ENCODE measurements at regions not wholly inside any gene's neighbourhood (a gene's known extent, or its start where the extent isn't known, plus 50 kb on each side); places are given as distances from the start of the nearest gene placed in this dataset.

- Histone ChIP-seq H3K4me1 (ENCODE audit: insufficient read depth, low read length, poor library complexity, severe bottlenecking) (no peaks in the 10 kb centered on the region), H2AFZ (ENCODE audit: low read length) (no peak overlapping the region), H3K9me3 (ENCODE audit: low read length) (no peaks in the 10 kb centered on the region), H3K36me3 (ENCODE audit: insufficient read depth, low read length) (no peaks in the 10 kb centered on the region), H4K20me1 (ENCODE audit: insufficient read depth, low read length) (no peaks in the 10 kb centered on the region), H3K79me2 (ENCODE audit: insufficient read depth, low read depth, low read length) (no peaks in the 10 kb centered on the region), H3K27ac (ENCODE audit: low read depth, low read length, poor library complexity, severe bottlenecking) (no peak overlapping the region), H3K9me2 (ENCODE audit: insufficient read depth, low read length) (no peaks in the 10 kb centered on the region), H3K4me2 (ENCODE audit: low read length) (no peak overlapping the region), H3K4me3 (ENCODE audit: low read depth, low read length, poor library complexity, severe bottlenecking) (no peak overlapping the region)
- POLR2A ChIA-PET, result no interaction called here
- TF ChIP-seq CTCF (conservative IDR thresholded peaks at IDR 0.05; ENCODE audit: low read length), result no peak
- TF ChIP-seq EZH2phosphoT487 (IDR thresholded peaks at IDR 0.05; ENCODE audit: borderline replicate concordance, low read depth, low read length), result no peak
- BruUV-seq (replicated peaks), result no TSS peak
- no peak for DNase-seq (ENCODE audit: low spot score)
- CTCF ChIA-PET (ENCODE audit: unreplicated experiment), result no interaction called here
- intact Hi-C loops (cut with micrococcal nuclease; ENCODE audit: unreplicated experiment), result no loop called here
These were observed 2497.3 kb downstream of the ARAP2 start for GRCh38 chr4:33746979-33747378.

GRCh38 chr4:33751050-33751449, 2493.3 kb downstream of the ARAP2 start:
- intact Hi-C loops (cut with micrococcal nuclease; ENCODE audit: unreplicated experiment), result no loop called here
- TF ChIP-seq CTCF (conservative IDR thresholded peaks at IDR 0.05; ENCODE audit: low read length), result no peak
- no peak for TF ChIP-seq EZH2phosphoT487 (IDR thresholded peaks at IDR 0.05; ENCODE audit: borderline replicate concordance, low read depth, low read length)
- Histone ChIP-seq H3K9me3 (ENCODE audit: low read length) (no peaks in the 10 kb centered on the region), H2AFZ (ENCODE audit: low read length) (no peak overlapping the region), H3K36me3 (ENCODE audit: insufficient read depth, low read length) (no peaks in the 10 kb centered on the region), H4K20me1 (ENCODE audit: insufficient read depth, low read length) (no peaks in the 10 kb centered on the region), H3K27ac (ENCODE audit: low read depth, low read length, poor library complexity, severe bottlenecking) (no peak overlapping the region), H3K79me2 (ENCODE audit: insufficient read depth, low read depth, low read length) (no peaks in the 10 kb centered on the region), H3K4me1 (ENCODE audit: insufficient read depth, low read length, poor library complexity, severe bottlenecking) (no peaks in the 10 kb centered on the region), H3K4me2 (ENCODE audit: low read length) (no peak overlapping the region), H3K9me2 (ENCODE audit: insufficient read depth, low read length) (no peaks in the 10 kb centered on the region), H3K4me3 (ENCODE audit: low read depth, low read length, poor library complexity, severe bottlenecking) (no peak overlapping the region)
- ChIA-PET CTCF (ENCODE audit: unreplicated experiment) (no interaction called here), POLR2A (interaction anchor here (0.6 to 1.2 kb wide), 2 partner anchors 17 to 214 kb away, joined by 3 read pairs; no protein-coding TSS in a partner anchor)
- no TSS peak for BruUV-seq (replicated peaks)
- DNase-seq (ENCODE audit: low spot score), result no peak

GRCh38 chr4:33772582-33772981, 2471.7 kb downstream of the ARAP2 start:
- no peak overlapping the region for H3K4me2 ChIP-seq (ENCODE audit: low read length)
- no peaks in the 10 kb centered on the region for H4K20me1 ChIP-seq (ENCODE audit: insufficient read depth, low read length)
- DNase-seq (ENCODE audit: low spot score), result no peak
- TF ChIP-seq EZH2phosphoT487 (IDR thresholded peaks at IDR 0.05; ENCODE audit: borderline replicate concordance, low read depth, low read length) (no peak), CTCF (conservative IDR thresholded peaks at IDR 0.05; ENCODE audit: low read length) (no peak)
- no peak overlapping the region for H3K27ac ChIP-seq (ENCODE audit: low read depth, low read length, poor library complexity, severe bottlenecking)
- ChIA-PET CTCF (ENCODE audit: unreplicated experiment) (no interaction called here), POLR2A (interaction anchor here (1.1 kb wide), 1 partner anchor 60 kb away, joined by 3 read pairs; no protein-coding TSS in a partner anchor)
- H3K9me3 ChIP-seq (ENCODE audit: low read length), result no peaks in the 10 kb centered on the region
- no TSS peak for BruUV-seq (replicated peaks)
- H3K4me3 ChIP-seq (ENCODE audit: low read depth, low read length, poor library complexity, severe bottlenecking), result no peak overlapping the region
- H3K36me3 ChIP-seq (ENCODE audit: insufficient read depth, low read length), result no peaks in the 10 kb centered on the region
- no peak overlapping the region for H2AFZ ChIP-seq (ENCODE audit: low read length)
- intact Hi-C loops (cut with micrococcal nuclease; ENCODE audit: unreplicated experiment), result no loop called here
- H3K4me1 ChIP-seq (ENCODE audit: insufficient read depth, low read length, poor library complexity, severe bottlenecking), result no peaks in the 10 kb centered on the region
- no peaks in the 10 kb centered on the region for H3K9me2 ChIP-seq (ENCODE audit: insufficient read depth, low read length)
- no peaks in the 10 kb centered on the region for H3K79me2 ChIP-seq (ENCODE audit: insufficient read depth, low read depth, low read length)
